Neural crest cell (in vitro differentiated cells): ENCODE measurements at regions not wholly inside any gene's neighbourhood (a gene's known extent, or its start where the extent isn't known, plus 50 kb on each side); places are given as distances from the start of the nearest gene placed in this dataset.

Experiments
- DNase-seq: peaks from one replicate; pipeline ENCODE4 v3.0.0; 2021; ENCODE audit warnings: low read depth, mixed read lengths, low spot score
- H3K27ac Mint-ChIP-seq: one replicate; pipeline ENCODE4 v1.8.0; 2021; ENCODE audit warnings: mild to moderate bottlenecking, mixed read lengths; ENCODE audit not compliant: unreplicated experiment
- H3K27me3 Mint-ChIP-seq: 2 replicates; pipeline ENCODE4 v1.8.0; 2021; ENCODE audit warnings: low read depth, mild to moderate bottlenecking, mixed read lengths
- H3K36me3 Mint-ChIP-seq: 2 replicates; pipeline ENCODE4 v1.8.0; 2021; ENCODE audit warnings: low read depth, mild to moderate bottlenecking, mixed read lengths
- H3K4me1 Mint-ChIP-seq: 2 replicates; pipeline ENCODE4 v1.8.0; 2021; ENCODE audit warnings: mixed read lengths
- H3K4me3 Mint-ChIP-seq: one replicate; pipeline ENCODE4 v1.8.0; 2021; ENCODE audit warnings: mild to moderate bottlenecking, mixed read lengths
- H3K9me3 Mint-ChIP-seq: 2 replicates; pipeline ENCODE4 v1.8.0; 2021; ENCODE audit warnings: mixed read lengths
- TF ChIP-seq, protein P1 (sequence below): fragments of 200-600 bp; sonication (generic); conservative IDR thresholded peaks from 2 replicates; pipeline ENCODE4 v1.5.0; 2021; ENCODE audit warnings: antibody characterized with exemption, mild to moderate bottlenecking

- TF ChIP-seq, protein P1, sequence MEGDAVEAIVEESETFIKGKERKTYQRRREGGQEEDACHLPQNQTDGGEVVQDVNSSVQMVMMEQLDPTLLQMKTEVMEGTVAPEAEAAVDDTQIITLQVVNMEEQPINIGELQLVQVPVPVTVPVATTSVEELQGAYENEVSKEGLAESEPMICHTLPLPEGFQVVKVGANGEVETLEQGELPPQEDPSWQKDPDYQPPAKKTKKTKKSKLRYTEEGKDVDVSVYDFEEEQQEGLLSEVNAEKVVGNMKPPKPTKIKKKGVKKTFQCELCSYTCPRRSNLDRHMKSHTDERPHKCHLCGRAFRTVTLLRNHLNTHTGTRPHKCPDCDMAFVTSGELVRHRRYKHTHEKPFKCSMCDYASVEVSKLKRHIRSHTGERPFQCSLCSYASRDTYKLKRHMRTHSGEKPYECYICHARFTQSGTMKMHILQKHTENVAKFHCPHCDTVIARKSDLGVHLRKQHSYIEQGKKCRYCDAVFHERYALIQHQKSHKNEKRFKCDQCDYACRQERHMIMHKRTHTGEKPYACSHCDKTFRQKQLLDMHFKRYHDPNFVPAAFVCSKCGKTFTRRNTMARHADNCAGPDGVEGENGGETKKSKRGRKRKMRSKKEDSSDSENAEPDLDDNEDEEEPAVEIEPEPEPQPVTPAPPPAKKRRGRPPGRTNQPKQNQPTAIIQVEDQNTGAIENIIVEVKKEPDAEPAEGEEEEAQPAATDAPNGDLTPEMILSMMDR: no peak
- no peaks in the 10 kb centered on the region for H3K27me3 Mint-ChIP-seq
- H3K4me1 Mint-ChIP-seq: peaks cover 3% of the 10 kb centered on the region
- no peaks in the 10 kb centered on the region for H3K36me3 Mint-ChIP-seq
- no peak overlapping the region for H3K27ac Mint-ChIP-seq
- peaks cover under 1% of the 10 kb centered on the region for H3K9me3 Mint-ChIP-seq
- H3K4me3 Mint-ChIP-seq: no peak overlapping the region
- no peak for DNase-seq
These were observed 233.0 kb upstream of the ZNF32 start for GRCh38 chr10:43881657-43882056.

- TF ChIP-seq, protein P1: no peak
- H3K27me3 Mint-ChIP-seq: no peaks in the 10 kb centered on the region
- peak overlapping the region; percentile 48 for H3K27ac Mint-ChIP-seq
- no peaks in the 10 kb centered on the region for H3K9me3 Mint-ChIP-seq
- no peak for DNase-seq
- H3K36me3 Mint-ChIP-seq: no peaks in the 10 kb centered on the region
- no peak overlapping the region for H3K4me3 Mint-ChIP-seq
- H3K4me1 Mint-ChIP-seq: peaks cover 3% of the 10 kb centered on the region
These were observed 231.5 kb upstream of the ZNF32 start for GRCh38 chr10:43880160-43880559.

DNA sequence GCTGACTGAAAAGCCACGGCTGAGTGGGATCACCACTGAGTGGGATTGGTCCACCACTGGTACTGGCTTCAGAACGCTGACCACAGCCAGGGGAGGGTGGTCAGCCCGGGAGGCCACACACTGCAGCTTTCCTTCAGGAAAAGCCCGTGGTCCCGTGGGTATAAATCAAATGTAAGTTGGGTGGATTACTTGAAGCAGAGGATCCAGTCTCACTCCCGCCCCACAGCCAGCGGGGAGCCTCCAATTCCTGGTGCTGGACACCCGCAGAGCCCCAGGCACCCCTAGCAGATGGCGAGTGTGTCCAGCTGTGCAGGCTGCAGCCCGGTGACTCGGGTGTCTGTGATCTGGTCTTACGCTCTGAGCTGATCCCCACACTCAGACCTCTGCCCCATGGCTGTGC, 231.1 kb upstream of the ZNF32 start:
- no peak for DNase-seq
- TF ChIP-seq, protein P1: no peak
- H3K27ac Mint-ChIP-seq: peak overlapping the region; percentile 48

GRCh38 chr10:43879162-43879561, 230.5 kb upstream of the ZNF32 start:
- no peaks in the 10 kb centered on the region for H3K36me3 Mint-ChIP-seq
- no peak overlapping the region for H3K4me3 Mint-ChIP-seq
- DNase-seq: no peak
- no peak overlapping the region for H3K27ac Mint-ChIP-seq
- H3K9me3 Mint-ChIP-seq: no peaks in the 10 kb centered on the region
- no peaks in the 10 kb centered on the region for H3K27me3 Mint-ChIP-seq
- H3K4me1 Mint-ChIP-seq: peaks cover 3% of the 10 kb centered on the region
- TF ChIP-seq, protein P1: no peak

More for the DNA sequence above, 231.1 kb upstream of the ZNF32 start:
- H3K9me3 Mint-ChIP-seq: no peaks in the 10 kb centered on the region
- H3K27me3 Mint-ChIP-seq: no peaks in the 10 kb centered on the region
- H3K36me3 Mint-ChIP-seq: no peaks in the 10 kb centered on the region
- H3K4me3 Mint-ChIP-seq: no peak overlapping the region
- H3K4me1 Mint-ChIP-seq: peaks cover 3% of the 10 kb centered on the region

DNA sequence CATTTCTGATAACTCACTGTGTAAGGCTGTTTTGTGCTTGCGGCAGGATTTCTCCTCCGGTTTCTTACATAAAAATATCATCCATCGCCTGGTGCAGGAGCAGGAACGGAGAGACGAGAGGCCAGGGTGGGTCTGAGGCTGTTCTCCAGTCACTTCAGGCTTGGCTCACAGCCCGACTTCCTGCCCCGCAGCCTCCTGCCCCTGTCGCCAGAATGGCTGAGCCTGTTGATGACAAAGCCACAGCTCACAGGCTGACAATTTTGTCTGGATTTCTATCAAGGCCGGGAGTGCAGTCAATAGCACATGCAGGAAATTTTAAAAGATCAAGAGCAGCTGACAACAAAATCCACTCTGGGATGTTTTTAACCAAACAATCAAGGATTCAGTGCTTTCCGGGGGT, 229.7 kb upstream of the ZNF32 start:
- H3K27ac Mint-ChIP-seq: no peak overlapping the region
- no peak overlapping the region for H3K4me3 Mint-ChIP-seq
- H3K4me1 Mint-ChIP-seq: peaks cover 3% of the 10 kb centered on the region
- no peaks in the 10 kb centered on the region for H3K36me3 Mint-ChIP-seq
- TF ChIP-seq, protein P1: no peak
- H3K9me3 Mint-ChIP-seq: no peaks in the 10 kb centered on the region
- no peaks in the 10 kb centered on the region for H3K27me3 Mint-ChIP-seq
- no peak for DNase-seq

DNA sequence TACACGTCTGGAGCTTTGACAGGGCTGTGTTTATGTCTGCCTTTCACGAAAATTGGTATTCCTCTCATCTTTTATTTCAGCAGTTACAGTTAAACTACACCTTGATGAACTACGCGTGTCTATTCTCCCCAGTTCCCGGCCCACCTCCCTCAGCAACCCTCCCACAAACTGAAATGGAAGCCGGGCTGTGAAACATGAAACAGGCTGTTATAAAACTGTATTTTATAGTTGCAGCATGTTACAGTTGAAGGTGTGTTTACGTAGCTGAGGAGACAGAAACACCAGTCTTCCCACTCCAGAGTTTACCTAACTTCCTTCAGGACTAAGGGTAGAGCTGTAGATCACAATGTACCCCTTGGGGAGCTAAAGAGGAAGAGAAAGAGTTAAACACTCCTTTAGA, 228.3 kb upstream of the ZNF32 start:
- H3K36me3 Mint-ChIP-seq: no peaks in the 10 kb centered on the region
- H3K4me1 Mint-ChIP-seq: no peaks in the 10 kb centered on the region
- no peaks in the 10 kb centered on the region for H3K27me3 Mint-ChIP-seq
- no peak for DNase-seq
- TF ChIP-seq, protein P1: no peak
- no peak overlapping the region for H3K27ac Mint-ChIP-seq
- H3K4me3 Mint-ChIP-seq: no peak overlapping the region
- no peaks in the 10 kb centered on the region for H3K9me3 Mint-ChIP-seq
